GM18909 (cell line): ENCODE measurements at regions not wholly inside any gene's neighbourhood (a gene's known extent, or its start where the extent isn't known, plus 50 kb on each side); places are given as distances from the start of the nearest gene placed in this dataset.

ENCODE experiments used
- ATAC-seq: cut with Tn5 transposase; IDR thresholded peaks from one replicate; pipeline ENCODE4 v1.9.1; 2021; ENCODE audit warnings: mild to moderate bottlenecking; ENCODE audit not compliant: unreplicated experiment, poor library complexity

GRCh38 chr16:73350707-73351452 is 303.0 kb upstream of the ZFHX3 start:
- ATAC-seq, result no peak

- ATAC-seq, result no peak
Observed at GRCh38 chr16:73347500-73348375, 299.8 kb upstream of the ZFHX3 start.

- ATAC-seq, result no peak
Observed at GRCh38 chr16:73339821-73340220, 291.9 kb upstream of the ZFHX3 start.

GRCh38 chr16:73337373-73338296 is 289.7 kb upstream of the ZFHX3 start:
- ATAC-seq, result no peak

GRCh38 chr16:73329358-73330286 is 281.7 kb upstream of the ZFHX3 start:
- ATAC-seq, result no peak

- ATAC-seq, result no peak
Observed at GRCh38 chr16:73326770-73327470, 279.0 kb upstream of the ZFHX3 start.

- ATAC-seq, result no peak
Observed at GRCh38 chr16:73326221-73326620, 278.3 kb upstream of the ZFHX3 start.

- ATAC-seq, result no peak
Observed at GRCh38 chr16:73323880-73324279, 276.0 kb upstream of the ZFHX3 start.

- ATAC-seq, result no peak
Observed at GRCh38 chr16:73322856-73323255, 274.9 kb upstream of the ZFHX3 start.

- no peak for ATAC-seq
Observed at GRCh38 chr16:73321853-73322252, 273.9 kb upstream of the ZFHX3 start.

- no peak for ATAC-seq
Observed at GRCh38 chr16:73319737-73320136, 271.8 kb upstream of the ZFHX3 start.

GRCh38 chr16:73319261-73319660 is 271.3 kb upstream of the ZFHX3 start:
- no peak for ATAC-seq

- no peak for ATAC-seq
Observed at GRCh38 chr16:73317321-73317857, 269.5 kb upstream of the ZFHX3 start.

GRCh38 chr16:73315645-73316044 is 267.7 kb upstream of the ZFHX3 start:
- peak; percentile 95 for ATAC-seq

GRCh38 chr16:73313950-73314349 is 266.0 kb upstream of the ZFHX3 start:
- no peak for ATAC-seq

- no peak for ATAC-seq
Observed at GRCh38 chr16:73311857-73312723, 264.2 kb upstream of the ZFHX3 start.

GRCh38 chr16:73308771-73309170 is 260.8 kb upstream of the ZFHX3 start:
- ATAC-seq, result no peak
